ENCODE measurements at regions not wholly inside any gene's neighbourhood (a gene's known extent, or its start where the extent isn't known, plus 50 kb on each side); places are given as distances from the start of the nearest gene placed in this dataset.
"Not testable (repeated sequence)": the region's sequence is repeated elsewhere in the genome, so short reads cannot be mapped to it uniquely, and the experiment has no call there.

GRCh38 chr14:106610691-106611090, 1084.3 kb downstream of the TMEM121 start:
- no peak for DNase-seq

- no peak for DNase-seq
Measured at GRCh38 chr14:106613256-106613655, 1086.9 kb downstream of the TMEM121 start.

DNA sequence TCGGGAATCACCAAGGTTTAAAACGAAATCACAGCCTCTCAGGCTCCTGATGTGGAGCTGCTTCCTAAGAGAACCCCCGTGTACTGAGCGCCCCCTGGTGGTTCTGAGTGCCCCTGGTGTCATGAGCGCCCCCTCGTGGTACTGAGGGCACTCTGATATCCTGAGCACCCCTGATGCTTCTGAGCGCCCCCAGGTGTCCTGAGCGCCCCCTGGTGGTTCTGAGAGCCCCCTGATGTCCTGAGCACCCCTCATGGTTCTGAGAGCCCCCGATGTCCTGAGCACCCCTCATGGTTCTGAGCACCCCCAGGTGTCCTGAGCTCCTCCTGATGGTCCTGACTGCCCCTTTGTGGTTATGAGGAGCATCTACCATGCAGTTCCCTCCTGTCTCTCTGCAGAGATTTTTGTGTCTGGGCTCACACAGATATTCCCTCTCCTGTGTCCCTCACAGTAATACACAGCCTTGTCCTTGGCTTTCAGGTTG, 1092.1 kb downstream of the TMEM121 start:
- not testable (repeated sequence) for DNase-seq

- no peak for DNase-seq
Measured at GRCh38 chr14:106619606-106620005, 1093.2 kb downstream of the TMEM121 start.

GRCh38 chr14:106620368-106620767, 1094.0 kb downstream of the TMEM121 start:
- DNase-seq = no peak

GRCh38 chr14:106622200-106622745, 1095.9 kb downstream of the TMEM121 start:
- DNase-seq = no peak

DNA sequence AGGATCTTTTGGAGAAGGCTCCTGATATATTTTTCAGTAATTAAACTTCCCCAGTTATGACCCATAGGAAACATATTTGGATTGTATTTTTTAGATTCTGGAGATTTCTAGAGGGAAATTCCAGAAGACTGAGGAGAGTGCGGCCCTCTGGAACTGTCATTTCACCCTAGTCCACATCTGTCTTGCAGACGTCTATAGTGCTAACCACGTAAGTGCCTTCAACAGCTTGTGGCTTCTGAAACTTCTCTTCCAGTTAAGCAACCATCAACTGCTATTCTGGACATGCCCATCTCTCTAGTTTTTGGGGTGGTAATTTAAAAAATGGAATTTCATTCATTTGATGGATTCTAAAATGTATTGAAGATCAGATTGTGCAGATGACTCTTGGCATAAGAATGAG, 1098.8 kb downstream of the TMEM121 start:
- no peak for DNase-seq

- DNase-seq = not testable (repeated sequence)
Measured at GRCh38 chr14:106626469-106626868, 1100.1 kb downstream of the TMEM121 start.

- DNase-seq = not testable (repeated sequence)
Measured at GRCh38 chr14:106626942-106627588, 1100.7 kb downstream of the TMEM121 start.

GRCh38 chr14:106631879-106632278, 1105.5 kb downstream of the TMEM121 start:
- no peak for DNase-seq

- DNase-seq = no peak
Measured at GRCh38 chr14:106633721-106634120, 1107.3 kb downstream of the TMEM121 start.

- DNase-seq = no peak
Measured at GRCh38 chr14:106635569-106635968, 1109.2 kb downstream of the TMEM121 start.

GRCh38 chr14:106638786-106639452, 1112.5 kb downstream of the TMEM121 start:
- DNase-seq = peak; percentile 41

- DNase-seq = no peak
Measured at GRCh38 chr14:106642090-106642489, 1115.7 kb downstream of the TMEM121 start.

GRCh38 chr14:106642971-106643370, 1116.6 kb downstream of the TMEM121 start:
- DNase-seq = not testable (repeated sequence)

- DNase-seq = not testable (repeated sequence)
Measured at GRCh38 chr14:106648874-106649273, 1122.5 kb downstream of the TMEM121 start.

GRCh38 chr14:106651016-106651415, 1124.6 kb downstream of the TMEM121 start:
- DNase-seq = no peak

DNA sequence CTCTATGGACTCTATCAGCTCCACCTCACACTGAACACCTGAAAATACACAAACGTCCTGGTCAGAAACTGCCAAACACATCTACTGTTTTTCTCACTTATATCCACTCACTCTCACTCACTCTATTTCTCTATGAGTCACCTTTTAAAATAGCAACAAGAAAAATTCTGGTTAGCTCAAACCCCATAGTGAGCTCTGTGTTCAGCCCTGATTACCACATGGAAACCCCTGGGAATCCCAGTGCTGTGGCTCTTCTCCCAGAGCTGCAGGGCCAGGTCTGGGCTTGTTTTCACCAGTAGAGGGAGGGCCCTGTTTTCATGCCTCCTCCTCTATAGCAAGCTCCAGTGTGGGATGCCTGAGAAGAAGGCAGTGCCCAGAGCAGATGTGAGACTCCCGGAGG, 1126.1 kb downstream of the TMEM121 start:
- no peak for DNase-seq

DNA sequence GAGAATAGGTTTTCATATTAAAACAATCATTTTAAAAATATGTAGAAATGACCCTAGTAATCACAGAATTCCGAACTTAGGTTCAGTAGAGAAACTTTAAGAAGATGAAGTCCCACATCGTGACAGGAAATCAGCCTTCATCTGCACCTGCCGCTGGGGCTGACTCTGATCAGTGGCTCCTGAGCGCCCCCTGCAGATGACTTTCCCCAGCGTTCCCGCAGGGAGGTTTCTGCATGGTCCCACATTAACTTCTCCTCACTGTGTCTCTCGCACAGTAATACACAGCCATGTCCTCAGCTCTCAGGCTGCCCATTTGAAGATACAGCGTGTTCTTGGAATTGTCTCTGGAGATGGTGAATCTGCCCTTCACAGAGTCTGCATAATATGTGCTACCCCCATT, 1131.1 kb downstream of the TMEM121 start:
- peak; percentile 2 for DNase-seq

GRCh38 chr14:106658066-106658860, 1131.9 kb downstream of the TMEM121 start:
- DNase-seq = not testable (repeated sequence)

DNA sequence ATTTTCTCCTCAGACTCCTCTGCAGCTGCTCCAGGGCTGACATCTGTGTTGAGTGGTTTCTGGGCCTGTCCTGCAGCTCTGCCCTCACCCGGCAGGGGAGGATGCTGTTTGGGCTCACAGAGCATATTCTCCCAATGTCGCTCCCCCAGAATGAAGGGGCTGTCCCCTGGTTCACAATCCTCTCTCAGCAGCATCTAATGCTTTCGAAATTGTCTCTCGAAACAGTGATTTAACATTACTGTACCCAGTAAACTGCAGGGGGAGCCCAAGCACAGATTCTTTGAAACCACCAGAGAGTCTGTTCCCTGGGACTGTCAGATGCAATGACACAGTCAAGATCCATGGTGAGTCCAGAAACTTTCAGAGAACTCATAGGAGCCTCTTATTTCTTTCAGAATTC, 1135.2 kb downstream of the TMEM121 start:
- not testable (repeated sequence) for DNase-seq

GRCh38 chr14:106662936-106663550, 1136.7 kb downstream of the TMEM121 start:
- no peak for DNase-seq
